ENCODE measurements at regions not wholly inside any gene's neighbourhood (a gene's known extent, or its start where the extent isn't known, plus 50 kb on each side); places are given as distances from the start of the nearest gene placed in this dataset.

- Histone ChIP-seq H3K36me3 (no peaks in the 10 kb centered on the region), H3K27me3 (peaks cover 4% of the 10 kb centered on the region; the same call in 1 of the 2 replicates), H3K27ac (no peak overlapping the region), H3K9me3 (replicated peaks) (no peaks in the 10 kb centered on the region), H3K4me3 (no peak overlapping the region), H3K4me1 (no peaks in the 10 kb centered on the region)
- no peak for DNase-seq
Observed at GRCh38 chr1:30268923-30269666, 454.3 kb downstream of the MATN1 start.

GRCh38 chr1:30267856-30268255 is 455.5 kb downstream of the MATN1 start:
- Histone ChIP-seq H3K27me3 (peaks cover 4% of the 10 kb centered on the region; the same call in 1 of the 2 replicates), H3K4me1 (no peaks in the 10 kb centered on the region), H3K4me3 (no peak overlapping the region), H3K9me3 (replicated peaks) (no peaks in the 10 kb centered on the region), H3K27ac (no peak overlapping the region), H3K36me3 (no peaks in the 10 kb centered on the region)
- no peak for DNase-seq

- Histone ChIP-seq H3K27me3 (peaks cover 4% of the 10 kb centered on the region; the same call in 1 of the 2 replicates), H3K9me3 (replicated peaks) (no peaks in the 10 kb centered on the region)
Observed at GRCh38 chr1:30267046-30267445, 456.3 kb downstream of the MATN1 start.

DNA sequence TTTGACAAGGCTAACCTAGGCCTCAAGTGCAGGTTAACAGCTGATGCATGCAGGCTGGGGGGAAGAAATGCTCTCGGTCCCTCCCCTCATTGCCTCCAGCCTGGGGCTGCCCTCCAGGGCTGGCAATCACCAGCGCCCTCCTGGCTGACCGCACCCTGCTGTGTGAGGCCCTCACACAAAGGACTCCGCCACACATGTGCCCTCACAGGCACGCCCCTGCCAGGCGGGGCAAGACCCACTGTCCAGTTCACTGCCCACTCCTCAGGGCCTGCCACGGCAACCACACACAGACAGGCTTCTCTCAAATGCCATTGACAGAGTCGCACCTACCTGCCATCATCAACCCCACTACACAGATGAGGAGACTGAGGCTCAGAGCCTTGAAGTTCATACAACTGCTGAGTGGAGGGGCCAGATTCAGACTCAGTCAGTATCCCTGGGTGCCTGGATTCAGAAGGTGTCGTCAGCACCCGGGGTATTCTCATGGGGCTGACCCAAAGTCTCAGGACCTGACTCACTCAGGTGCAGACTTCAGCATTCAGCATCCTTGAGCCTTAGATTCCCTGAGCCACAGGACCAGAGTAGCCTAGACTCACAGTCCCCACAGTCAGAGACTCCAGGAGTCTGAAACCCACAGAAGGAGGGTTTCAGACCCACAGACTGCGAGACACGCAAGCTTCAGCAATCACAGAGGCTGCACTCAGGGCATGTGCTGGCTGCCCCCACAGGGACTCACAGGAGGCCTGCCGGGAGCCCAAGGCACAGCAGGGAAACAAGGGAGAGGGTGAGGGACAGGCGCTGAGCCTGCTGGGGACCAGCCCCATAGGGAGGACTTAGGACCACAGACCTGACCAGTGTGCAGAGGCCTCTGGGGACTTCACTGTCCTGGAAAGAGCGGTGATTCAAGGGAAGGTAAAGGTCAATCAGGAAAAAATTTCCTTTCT is 458.0 kb downstream of the MATN1 start:
- DNase-seq, result no peak
- no peaks in the 10 kb centered on the region for H3K36me3 ChIP-seq
- no peaks in the 10 kb centered on the region for H3K9me3 ChIP-seq (replicated peaks)
- H3K27me3 ChIP-seq, result peaks cover 4% of the 10 kb centered on the region
- H3K27ac ChIP-seq, result no peak overlapping the region
- no peak overlapping the region for H3K4me3 ChIP-seq
- H3K4me1 ChIP-seq, result no peaks in the 10 kb centered on the region

More at GRCh38 chr1:30267046-30267445, 456.3 kb downstream of the MATN1 start:
- DNase-seq, result no peak
- Histone ChIP-seq H3K4me1 (no peaks in the 10 kb centered on the region), H3K36me3 (no peaks in the 10 kb centered on the region), H3K27ac (no peak overlapping the region), H3K4me3 (no peak overlapping the region)

DNA sequence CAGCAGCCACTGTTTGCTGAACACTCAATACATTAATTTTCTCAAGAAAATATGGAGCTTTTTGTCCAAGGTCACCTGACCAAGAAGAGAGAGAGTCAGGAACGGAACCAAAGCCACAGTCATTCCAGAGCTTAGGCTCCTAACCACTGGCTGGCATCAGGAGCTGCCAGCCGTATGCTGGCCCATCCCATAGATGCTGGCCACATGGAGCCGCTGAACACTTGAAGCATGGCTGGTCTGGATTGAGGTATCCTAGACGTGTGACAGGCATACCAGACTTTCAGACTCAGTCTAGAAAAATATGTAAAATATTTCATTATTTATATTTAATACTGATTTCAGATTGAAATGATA is 458.7 kb downstream of the MATN1 start:
- Histone ChIP-seq H3K4me3 (no peak overlapping the region), H3K4me1 (no peaks in the 10 kb centered on the region), H3K36me3 (no peaks in the 10 kb centered on the region), H3K9me3 (replicated peaks) (no peaks in the 10 kb centered on the region), H3K27me3 (peaks cover 4% of the 10 kb centered on the region), H3K27ac (no peak overlapping the region)
- no peak for DNase-seq

DNA sequence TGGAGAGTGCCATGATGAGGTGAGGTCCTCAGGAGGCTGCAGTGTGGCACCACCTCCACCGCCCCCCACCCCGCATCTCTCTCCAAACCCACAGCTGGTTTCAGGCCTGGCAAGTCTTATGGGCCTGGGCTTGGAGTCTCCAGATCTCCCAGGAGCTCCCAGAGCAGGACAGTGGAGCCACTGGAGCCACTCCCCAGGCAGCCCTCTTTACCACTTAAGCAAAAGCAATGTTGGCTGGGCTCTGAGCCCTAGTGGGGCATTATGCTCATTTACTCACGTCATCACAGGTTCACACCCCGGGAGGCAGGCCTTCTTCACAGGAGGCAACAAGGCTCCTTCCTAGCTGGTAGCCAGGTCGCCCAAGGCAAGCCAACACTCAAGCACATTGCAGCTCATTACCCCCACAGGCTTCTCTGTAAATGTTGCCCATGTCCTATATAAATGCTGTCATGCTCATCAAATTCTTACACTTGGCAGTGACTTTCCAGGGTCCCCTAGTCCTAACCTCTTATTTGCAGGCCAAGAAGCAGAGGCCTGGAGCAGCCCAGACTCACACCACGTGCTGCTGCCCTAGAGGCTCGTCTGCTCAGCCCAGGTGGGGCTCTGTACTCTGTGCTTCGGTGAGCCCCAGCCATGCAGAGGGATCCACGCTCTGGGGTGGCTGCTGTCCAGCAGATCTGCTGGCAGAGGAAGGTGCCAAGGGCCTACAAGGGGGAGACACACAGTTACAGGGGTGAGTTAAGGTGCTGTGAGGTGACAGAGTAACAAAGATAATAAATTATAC is 459.3 kb downstream of the MATN1 start:
- H3K36me3 ChIP-seq, result no peaks in the 10 kb centered on the region
- H3K27ac ChIP-seq, result no peak overlapping the region
- H3K4me1 ChIP-seq, result no peaks in the 10 kb centered on the region
- H3K4me3 ChIP-seq, result no peak overlapping the region
- peaks cover 4% of the 10 kb centered on the region for H3K27me3 ChIP-seq
- H3K9me3 ChIP-seq (replicated peaks), result no peaks in the 10 kb centered on the region
- DNase-seq, result no peak

GRCh38 chr1:30263405-30263804 is 460.0 kb downstream of the MATN1 start:
- H3K27ac ChIP-seq, result no peak overlapping the region
- H3K36me3 ChIP-seq, result no peaks in the 10 kb centered on the region
- H3K4me3 ChIP-seq, result no peak overlapping the region
- peaks cover 4% of the 10 kb centered on the region for H3K27me3 ChIP-seq
- no peaks in the 10 kb centered on the region for H3K4me1 ChIP-seq
- H3K9me3 ChIP-seq (replicated peaks), result no peaks in the 10 kb centered on the region
- DNase-seq, result no peak

- H3K4me3 ChIP-seq, result no peak overlapping the region
- no peaks in the 10 kb centered on the region for H3K36me3 ChIP-seq
- no peaks in the 10 kb centered on the region for H3K9me3 ChIP-seq (replicated peaks)
- DNase-seq, result no peak
- no peak overlapping the region for H3K27ac ChIP-seq
- H3K4me1 ChIP-seq, result no peaks in the 10 kb centered on the region
- no peaks in the 10 kb centered on the region; the same call in none of the 2 replicates for H3K27me3 ChIP-seq
Observed at GRCh38 chr1:30262158-30262557, 461.2 kb downstream of the MATN1 start.

DNA sequence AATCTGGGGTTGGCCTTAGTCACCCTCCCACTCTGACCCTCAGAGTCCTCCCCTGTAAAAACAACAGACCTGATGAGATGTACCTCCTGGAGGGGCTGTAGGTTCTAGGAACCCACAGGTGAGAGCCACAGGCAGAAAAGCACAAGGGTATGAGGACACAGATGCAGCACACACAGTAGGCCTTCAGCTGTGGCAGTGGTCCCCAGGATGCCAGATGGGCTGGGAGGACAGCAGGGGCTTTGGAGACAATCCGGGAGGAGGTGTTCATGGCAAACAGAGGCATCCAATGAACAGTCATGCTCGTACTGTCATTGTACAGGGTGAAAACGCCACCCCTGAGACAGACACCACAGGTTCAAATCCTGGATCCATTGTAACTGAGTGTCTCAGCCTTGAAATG is 463.1 kb downstream of the MATN1 start:
- Histone ChIP-seq H3K9me3 (replicated peaks) (no peaks in the 10 kb centered on the region), H3K36me3 (no peaks in the 10 kb centered on the region), H3K27ac (no peak overlapping the region), H3K4me3 (no peak overlapping the region), H3K27me3 (no peaks in the 10 kb centered on the region; the same call in 1 of the 2 replicates), H3K4me1 (no peaks in the 10 kb centered on the region)
- DNase-seq, result no peak

GRCh38 chr1:30259631-30260030 is 463.8 kb downstream of the MATN1 start:
- Histone ChIP-seq H3K4me1 (no peaks in the 10 kb centered on the region), H3K4me3 (no peak overlapping the region), H3K27me3 (no peaks in the 10 kb centered on the region; the same call in 1 of the 2 replicates), H3K27ac (no peak overlapping the region), H3K9me3 (replicated peaks) (no peaks in the 10 kb centered on the region), H3K36me3 (no peaks in the 10 kb centered on the region)
- no peak for DNase-seq

- H3K27ac ChIP-seq, result no peak overlapping the region
- no peaks in the 10 kb centered on the region for H3K36me3 ChIP-seq
- no peak overlapping the region for H3K4me3 ChIP-seq
- no peaks in the 10 kb centered on the region for H3K9me3 ChIP-seq (replicated peaks)
- no peaks in the 10 kb centered on the region for H3K4me1 ChIP-seq
- H3K27me3 ChIP-seq, result no peaks in the 10 kb centered on the region; the same call in 1 of the 2 replicates
- DNase-seq, result no peak
Observed at GRCh38 chr1:30258876-30259275, 464.5 kb downstream of the MATN1 start.

DNA sequence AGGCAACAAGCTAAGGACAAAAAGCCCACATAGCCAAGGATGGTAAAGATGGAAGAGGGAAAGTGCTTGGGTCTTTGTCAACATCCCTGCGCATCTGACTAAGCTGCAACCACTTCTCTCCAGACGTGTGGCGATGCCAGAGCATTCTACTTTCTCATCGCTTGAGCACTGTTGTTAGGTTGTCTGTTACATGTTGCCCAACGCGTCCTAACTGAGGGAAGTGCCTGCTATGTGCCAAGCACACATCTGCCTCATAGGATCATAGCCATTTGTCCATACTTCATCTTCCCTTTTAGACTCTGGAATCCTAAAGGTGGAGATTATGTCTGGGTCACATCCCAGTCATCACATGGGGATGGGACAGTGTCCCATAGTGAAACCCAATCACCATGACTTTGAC is 464.9 kb downstream of the MATN1 start:
- Histone ChIP-seq H3K36me3 (no peaks in the 10 kb centered on the region), H3K27me3 (no peaks in the 10 kb centered on the region; the same call in 1 of the 2 replicates), H3K9me3 (replicated peaks) (no peaks in the 10 kb centered on the region), H3K4me3 (no peak overlapping the region), H3K27ac (no peak overlapping the region), H3K4me1 (no peaks in the 10 kb centered on the region)
- no peak for DNase-seq

DNA sequence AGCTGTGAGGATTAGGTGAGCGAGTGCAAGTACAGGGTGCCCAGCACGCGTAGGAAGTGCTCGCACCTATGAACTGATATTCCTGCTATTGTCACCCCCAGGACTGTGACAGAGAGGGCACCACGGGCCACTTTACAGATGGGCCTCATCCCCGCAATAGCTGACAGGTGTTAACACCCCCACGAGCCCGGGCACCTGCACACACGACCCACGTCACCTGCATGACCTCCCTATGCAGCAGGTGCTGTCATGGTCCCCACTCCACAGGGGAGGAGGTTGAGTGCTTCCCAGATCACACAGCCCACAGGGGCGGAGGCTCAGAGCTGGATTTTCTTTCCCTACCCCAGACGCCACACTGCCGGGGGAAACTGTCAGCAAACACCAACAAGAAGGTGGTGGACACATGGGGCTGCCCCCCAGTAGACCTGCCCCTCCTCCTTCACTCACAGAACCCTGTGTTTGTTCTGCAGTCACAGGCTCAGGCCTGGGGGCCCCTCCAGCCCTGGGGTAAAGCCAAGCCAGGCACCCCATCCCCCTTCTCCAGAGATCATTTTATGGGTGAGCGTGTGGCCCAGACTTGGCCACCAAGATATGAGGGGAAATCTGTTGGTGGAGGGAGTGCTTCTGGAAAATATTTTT is 465.5 kb downstream of the MATN1 start:
- no peak for DNase-seq
- H3K4me3 ChIP-seq, result no peak overlapping the region
- H3K36me3 ChIP-seq, result no peaks in the 10 kb centered on the region
- no peaks in the 10 kb centered on the region for H3K9me3 ChIP-seq (replicated peaks)
- H3K27me3 ChIP-seq, result no peaks in the 10 kb centered on the region; the same call in 1 of the 2 replicates
- no peak overlapping the region for H3K27ac ChIP-seq
- no peaks in the 10 kb centered on the region for H3K4me1 ChIP-seq

DNA sequence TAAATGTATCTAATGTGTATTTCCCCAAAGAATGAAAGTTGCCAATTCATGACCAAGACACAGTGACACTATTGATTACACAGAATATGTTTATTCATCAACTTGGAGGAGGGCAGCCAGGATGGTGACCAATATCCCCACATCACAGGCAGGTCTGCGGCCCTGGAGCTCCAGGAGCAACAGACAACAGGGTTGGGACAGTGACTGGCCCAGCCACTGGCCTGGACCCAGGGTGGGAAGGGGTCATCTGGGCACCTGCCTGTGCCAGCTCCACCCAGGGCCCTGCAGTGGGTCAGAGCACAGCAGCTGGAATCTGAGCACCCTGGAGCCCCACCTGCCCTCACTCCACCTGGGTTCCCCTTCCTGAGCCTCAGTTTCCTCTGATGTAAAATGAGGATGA is 466.1 kb downstream of the MATN1 start:
- DNase-seq, result no peak
- no peaks in the 10 kb centered on the region for H3K9me3 ChIP-seq (replicated peaks)
- H3K27ac ChIP-seq, result no peak overlapping the region
- no peaks in the 10 kb centered on the region for H3K4me1 ChIP-seq
- no peaks in the 10 kb centered on the region; the same call in 1 of the 2 replicates for H3K27me3 ChIP-seq
- no peak overlapping the region for H3K4me3 ChIP-seq
- no peaks in the 10 kb centered on the region for H3K36me3 ChIP-seq
